HG03196 (cell line): ENCODE measurements at regions not wholly inside any gene's neighbourhood (a gene's known extent, or its start where the extent isn't known, plus 50 kb on each side); places are given as distances from the start of the nearest gene placed in this dataset.
A peak's percentile ranks its signal among the peaks of the same experiment; 100 is the strongest.

ENCODE experiments used
- ATAC-seq: cut with Tn5 transposase; IDR thresholded peaks from one replicate; pipeline ENCODE4 v1.9.1; 2021; ENCODE audit not compliant: unreplicated experiment

DNA sequence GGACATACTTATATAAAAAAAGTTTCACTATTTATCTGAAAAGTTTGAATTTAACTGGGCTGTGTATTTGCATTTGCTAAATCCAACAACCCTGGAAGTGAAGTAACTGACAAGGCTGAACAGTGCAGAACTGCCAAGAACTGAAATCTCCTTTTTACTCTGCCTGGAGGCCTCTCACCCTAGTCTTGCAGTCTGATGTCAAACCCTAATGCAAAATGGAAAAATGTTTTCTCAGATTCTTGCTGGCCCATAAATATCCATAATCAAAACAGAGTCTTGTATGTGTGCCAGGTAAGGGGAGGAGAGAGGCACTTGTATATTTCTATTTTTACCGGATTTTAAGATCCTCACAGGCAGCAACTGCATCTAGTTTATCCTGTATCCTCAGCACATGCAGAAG is 432.7 kb upstream of the KLF4 start:
- ATAC-seq: no peak

DNA sequence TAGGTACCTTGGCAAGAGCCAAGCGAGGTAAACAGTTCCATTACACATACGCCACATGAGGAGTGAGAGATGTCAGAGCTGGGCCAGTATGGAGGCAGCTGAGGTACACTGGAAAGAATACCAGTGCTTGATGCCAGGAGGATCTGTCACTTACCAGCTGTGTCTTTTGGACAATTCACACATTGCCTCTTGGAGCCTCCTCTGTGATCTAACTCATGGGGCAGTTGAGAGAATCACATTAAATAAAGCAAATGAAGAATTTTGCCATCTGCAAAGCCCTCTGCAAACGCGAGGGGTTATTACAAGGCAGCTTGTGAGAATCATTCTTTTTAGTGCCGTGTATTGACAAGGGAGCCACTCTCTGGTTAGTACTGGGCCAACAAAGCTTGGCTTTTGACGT is 429.7 kb upstream of the KLF4 start:
- no peak for ATAC-seq

DNA sequence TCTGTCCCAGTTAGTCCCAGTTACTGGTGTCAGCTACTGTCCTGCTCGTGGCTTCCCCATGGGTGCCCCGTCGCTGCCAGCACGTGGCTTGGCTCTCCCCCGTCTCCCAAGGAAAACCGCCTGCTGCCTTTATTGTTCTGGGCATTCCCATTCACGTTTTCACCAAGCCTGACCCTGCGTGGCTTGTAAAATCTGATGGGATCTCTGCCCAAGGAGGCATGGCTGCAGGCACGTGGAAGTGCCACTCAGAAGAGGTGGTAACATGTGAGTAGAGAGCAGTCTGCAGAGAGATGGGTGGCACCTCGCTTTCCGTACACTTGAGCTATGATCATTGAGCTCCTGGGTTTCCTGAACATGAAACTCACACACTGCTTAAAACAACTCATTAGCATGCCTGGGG is 429.2 kb upstream of the KLF4 start:
- no peak for ATAC-seq

DNA sequence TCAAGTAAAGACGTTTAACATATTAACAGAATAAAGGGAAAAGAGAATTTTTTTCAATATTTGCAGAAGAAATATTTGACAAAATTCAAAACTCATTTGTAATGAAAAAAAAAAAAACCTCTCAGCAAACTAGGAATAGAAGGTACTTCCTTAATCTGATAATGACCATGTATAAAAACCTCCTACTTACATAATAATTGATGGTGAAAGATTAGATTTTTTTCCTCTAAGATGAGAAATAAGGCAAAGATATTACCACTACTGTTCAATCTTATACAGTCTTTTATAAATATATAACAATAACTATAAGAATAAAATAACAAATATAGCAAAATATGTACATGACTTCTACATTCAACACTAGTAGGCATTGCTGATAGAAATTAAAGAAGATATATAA is 424.6 kb upstream of the KLF4 start:
- no peak for ATAC-seq

DNA sequence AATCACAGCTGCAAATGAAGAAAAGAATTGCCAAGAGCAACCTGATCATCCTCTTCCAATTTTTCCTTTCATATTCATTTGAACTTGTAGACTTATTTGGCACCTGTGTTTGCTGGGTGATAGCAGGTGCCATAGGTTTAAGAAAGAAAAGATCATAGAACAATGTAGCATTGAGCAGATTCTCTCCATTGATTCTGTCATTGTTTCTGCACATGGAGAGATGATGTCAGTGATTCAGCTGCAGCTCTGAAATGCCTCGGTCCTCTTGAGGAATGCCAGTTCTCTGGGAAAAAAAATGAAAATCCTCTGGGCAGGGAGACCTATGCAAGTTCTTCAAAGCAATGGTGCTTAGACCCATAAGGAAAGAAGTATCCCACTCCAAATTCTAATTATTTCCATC is 418.1 kb upstream of the KLF4 start:
- no peak for ATAC-seq

DNA sequence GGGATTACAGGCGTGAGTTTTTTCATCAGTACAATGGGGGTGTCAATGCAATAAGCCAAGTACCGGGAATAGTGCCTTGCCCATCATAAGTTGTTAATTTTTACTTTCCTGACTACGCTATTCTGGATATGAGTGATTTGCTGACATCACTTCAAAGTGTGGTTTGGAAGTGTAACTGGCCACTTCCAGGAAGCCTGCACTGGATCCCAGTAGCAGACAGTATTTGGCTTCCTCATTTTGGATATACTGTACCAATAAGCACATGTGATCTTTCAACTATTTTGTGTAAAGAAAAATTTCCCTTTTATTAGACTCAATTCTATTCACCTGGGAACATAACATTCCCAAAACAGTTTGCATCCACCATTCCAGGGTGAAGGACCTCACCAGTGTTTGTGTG is 417.7 kb upstream of the KLF4 start:
- no peak for ATAC-seq

DNA sequence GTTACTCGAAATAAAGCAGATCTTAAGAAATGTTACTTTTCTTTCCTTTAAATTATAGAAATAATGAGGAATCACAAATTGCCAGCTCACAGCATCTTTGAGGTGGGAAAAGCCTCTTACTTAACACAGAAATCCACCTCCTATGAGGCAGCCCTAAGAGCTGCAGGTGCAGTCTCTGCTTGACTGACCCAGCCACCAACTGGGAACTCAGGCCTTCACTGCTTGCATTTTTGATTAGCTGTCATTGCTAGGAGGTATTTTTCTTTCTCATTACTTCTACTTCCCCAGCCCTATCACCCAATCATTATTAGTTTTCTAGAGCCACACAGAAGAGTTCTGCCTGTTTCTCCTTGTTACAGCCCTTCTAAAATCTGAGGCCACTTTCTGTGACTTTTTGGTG is 416.5 kb upstream of the KLF4 start:
- no peak for ATAC-seq

DNA sequence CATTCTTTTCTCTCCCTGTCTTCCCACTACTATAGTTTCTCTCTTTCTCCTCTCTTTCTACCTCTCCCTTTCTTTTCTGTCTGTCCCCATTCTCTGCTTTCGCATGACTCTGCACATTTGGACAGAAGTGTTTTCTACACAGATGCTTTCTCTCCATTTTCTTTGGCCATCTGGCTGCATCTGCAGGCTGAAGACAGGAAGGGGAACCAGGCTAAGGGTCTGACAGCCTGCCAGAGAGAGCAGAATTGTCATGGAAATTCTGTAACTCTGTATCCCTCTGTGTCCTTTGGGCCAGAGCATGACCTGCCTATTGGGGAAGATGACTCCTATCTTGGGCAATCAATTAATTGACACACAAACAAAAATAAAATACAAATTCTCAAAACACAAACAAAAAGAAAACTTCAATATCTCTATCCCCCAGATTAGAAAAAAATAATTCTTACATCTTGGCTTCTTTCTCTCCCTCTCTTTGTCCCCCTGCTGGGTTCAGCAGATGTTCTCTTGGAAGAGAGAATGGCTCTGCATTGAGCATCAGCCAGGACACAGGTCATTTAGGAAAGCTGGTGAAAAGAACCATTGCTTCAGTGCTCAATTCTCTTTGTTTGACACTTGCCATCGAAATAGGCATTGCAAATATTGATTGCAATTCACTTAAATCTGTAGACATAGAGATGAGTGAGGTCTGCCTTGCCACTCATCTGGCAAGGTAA is 415.9 kb upstream of the KLF4 start:
- no peak for ATAC-seq

DNA sequence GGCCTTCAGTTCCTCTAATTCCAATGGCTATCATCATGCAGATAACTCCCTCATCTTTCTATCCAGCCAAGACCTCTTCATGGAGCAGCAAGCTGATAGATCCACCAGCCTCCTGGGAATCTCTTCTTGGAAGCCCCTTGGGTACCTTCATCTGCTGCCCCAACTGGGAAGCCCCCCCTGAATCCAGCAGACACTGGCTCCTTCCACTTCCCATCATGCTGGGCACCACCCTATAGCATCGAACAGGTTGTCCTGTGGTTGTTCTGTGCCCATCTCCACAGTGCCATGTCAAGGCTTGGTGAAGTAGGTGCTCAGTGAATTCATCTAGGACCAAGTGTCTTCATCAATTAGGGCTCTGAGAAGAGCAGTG is 410.4 kb upstream of the KLF4 start:
- no peak for ATAC-seq

DNA sequence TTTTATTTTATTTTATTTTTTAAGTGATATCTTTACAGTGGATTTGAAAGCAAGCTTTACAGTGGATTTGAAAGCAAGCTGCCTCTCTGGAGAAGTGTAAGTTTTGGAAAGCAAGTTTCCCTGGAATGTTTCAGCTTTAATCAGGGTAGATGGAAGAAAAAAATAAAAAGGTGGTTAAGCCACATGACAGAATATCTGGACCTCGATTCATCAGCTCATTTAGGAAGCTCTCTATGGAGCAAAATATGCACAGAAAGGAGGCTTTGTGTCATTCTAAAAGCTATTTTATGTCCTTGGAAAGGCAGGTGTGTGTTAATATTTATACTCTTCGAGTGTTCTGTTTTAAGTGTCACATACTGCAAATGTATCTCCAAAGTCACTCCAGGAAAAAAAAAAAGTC is 409.2 kb upstream of the KLF4 start:
- ATAC-seq: no peak

DNA sequence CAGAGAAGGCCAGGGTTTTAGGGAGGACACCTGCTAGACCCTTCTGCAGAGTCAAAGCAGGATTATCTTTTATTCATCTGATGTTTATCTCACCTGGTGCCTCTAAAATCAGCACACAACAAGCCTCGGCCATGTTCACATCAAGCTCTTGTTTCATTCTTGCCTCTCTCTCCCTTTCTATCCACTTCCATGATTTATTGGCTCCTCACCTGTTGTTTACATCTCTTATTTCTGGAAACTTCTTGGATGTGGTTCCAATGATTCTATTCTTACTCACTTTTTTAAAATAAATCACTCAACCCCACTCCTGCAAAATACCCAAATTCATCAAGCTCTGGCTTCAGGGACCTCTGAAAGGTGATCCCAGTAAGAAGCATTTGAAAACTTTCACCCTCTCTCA is 407.0 kb upstream of the KLF4 start:
- ATAC-seq: no peak

DNA sequence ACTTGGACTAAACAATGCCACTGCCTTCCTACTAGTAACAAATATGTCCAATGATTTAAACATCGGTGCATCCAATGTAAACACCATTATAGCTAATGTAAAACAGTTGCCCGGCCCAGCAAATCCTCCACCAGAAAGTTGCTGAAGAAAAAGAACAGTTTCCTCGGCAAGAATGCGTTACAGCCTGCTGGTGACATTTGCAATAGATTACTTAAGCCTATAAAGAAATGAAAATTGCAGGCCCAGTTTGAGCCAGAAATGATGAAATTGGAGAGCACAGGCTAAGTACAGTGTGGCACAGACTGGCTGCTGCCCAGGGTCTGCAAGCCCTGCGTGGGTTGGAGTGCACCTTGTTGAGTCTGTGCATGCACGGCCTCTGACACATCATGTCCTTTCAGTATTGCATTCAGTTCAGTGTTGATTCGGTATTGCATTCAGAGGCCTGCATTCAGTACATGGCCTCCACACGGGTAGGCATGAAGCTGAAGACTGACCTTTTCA is 406.0 kb upstream of the KLF4 start:
- ATAC-seq: no peak

DNA sequence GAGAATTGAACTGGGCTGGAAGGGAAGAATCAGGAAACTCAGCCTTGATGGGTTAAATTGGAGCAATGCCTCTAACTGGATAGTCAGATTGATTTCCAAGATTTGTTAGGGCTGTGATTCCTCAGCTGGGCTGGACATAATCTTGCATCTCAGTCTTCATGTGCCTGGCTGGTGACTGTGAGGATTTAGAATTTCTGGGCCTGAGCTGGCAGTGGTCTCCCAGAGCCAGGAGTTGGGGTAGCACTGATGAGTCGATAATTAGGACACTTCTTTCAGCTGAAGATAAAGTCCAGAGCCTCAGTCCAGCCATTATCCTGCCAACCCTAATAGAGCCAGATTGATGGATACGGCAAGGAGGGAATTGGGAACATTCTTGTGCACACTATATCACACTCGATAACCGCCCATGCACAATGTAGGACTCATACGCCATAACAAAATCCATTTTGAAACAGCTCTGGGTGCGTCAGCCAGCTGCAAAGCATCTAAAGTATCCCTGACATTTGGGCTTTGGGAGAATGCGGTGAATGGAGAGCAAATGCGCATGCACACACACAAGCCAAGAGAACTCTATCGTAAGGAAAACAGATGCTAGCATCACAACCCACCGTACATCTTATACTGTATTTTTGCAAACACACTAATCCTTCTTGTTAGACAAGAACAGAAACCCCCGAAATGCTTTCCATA is 405.1 kb upstream of the KLF4 start:
- no peak for ATAC-seq

DNA sequence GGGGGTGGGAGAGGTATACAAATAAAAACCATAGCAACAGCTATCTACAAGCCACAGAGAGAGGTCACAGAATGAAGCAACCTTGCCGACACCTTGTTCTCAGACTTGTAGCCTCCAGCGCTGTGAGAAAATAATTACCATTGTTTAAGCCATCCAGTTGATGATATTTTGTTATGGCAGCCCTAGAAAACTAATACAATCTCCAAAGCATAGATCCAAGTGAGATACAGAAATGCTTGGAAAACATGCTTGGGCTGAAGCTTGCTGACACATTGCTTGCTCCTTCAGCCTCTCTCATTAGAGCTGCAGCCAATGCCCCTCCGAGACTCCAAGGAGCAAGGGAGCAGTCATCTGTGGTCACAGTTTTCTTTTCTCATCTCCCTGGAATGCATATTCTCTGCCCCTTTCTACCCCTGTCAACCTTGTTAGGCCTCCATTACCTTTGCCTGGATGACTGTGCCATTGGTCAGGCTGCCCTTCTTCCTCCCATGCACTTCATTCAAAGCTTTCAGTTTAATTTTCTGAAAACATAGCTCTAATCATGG is 401.4 kb upstream of the KLF4 start:
- no peak for ATAC-seq

DNA sequence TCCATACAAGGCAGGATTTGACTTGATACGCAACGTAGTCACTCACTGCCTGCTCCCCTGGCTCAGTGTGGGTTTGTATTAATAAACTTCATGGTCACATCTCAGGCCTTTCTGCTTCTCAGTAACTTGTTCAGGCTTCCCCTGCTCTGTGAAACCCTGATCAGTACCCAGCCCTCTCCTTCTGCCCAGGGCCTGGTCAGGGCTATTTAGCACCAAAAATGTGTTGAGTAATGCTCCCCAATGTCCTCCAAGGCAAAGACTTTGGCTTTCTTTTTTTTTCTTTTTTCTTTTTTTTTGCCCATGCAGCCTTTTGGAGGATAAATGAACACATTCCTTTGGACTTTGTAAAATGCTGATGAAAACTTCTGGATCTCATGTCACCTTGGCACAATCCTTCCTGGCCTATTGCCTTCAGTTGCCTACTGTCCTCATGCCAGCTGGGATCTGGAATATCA is 399.2 kb upstream of the KLF4 start:
- ATAC-seq: no peak

DNA sequence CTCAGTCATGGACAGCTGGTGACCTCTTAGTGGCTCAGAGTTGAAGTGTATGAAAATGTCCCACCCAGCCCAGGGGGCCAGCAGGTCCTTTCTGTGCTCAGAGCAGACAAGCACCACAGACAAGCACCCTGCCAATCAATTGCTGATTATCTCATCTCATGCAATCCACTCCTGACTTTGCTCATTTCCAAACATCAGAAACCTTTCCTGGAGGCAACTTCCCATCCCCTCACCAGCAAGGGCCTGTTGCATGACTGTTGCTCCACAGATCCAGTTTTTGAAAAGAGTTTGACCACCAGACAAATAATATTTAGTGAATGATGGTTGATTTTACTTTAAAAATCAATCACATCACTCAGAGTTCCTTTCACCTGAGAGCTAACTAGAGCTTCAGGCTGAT is 397.3 kb upstream of the KLF4 start:
- no peak for ATAC-seq

DNA sequence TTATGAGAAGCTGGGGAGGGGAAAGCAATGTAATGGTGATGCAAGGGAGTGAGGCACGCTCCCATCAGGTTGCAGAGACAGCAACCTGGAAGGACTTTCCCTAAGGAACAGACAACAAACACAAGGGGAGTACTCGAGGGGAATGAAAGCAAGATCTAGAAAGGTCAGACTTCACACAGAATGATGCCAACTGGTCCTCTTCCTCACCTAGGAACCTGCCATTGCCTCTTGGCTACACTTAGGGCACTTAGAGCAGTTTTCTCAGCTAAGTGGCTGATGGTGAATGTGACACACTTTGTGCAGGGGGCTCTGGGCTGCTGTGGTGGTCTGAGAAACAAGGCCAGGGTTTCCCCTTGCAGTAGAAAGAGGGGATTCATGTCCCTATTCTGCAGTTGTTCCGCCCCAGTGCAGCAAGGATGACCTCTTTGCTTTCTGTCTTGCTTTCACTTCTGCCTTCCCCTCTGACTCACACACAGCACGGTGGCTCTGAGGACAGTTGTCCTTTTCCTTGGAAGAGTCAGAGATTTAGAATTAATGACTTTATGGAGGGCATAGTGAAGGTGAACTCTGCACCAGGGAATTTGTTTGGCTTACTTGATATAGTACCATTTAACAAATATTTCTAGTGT is 394.0 kb upstream of the KLF4 start:
- ATAC-seq: peak; percentile 93

DNA sequence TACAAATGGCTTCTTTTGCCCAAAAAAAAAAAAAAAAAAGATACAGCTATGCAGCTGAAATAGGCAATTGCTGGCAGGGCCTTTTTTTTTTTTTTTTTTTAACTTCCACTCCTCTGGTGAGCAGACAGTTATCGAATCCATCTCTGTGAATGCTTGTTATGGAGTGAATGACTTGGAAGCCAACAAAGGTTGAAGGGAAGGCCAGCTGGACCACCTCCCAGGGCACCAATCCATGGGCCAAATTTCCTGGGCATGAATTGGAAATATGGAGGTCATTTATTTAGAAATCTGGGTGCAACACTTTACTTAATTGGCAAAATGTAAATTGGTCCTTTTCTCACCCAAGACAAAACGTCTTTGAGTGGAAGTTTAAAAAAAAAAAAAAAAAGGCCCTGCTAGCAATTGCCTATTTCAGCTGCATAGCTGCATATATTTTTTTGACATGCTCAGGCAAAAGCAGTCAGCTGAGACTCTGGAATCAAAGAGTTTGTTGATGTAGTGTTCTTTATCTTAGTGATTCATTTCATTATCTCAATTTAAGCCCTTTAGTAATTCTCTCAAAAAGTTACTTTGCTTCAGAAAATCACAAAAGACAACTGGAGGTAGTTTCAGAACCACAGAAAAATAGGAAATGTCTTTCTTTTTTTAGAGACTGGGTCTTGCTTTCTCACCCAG is 392.2 kb upstream of the KLF4 start:
- no peak for ATAC-seq

DNA sequence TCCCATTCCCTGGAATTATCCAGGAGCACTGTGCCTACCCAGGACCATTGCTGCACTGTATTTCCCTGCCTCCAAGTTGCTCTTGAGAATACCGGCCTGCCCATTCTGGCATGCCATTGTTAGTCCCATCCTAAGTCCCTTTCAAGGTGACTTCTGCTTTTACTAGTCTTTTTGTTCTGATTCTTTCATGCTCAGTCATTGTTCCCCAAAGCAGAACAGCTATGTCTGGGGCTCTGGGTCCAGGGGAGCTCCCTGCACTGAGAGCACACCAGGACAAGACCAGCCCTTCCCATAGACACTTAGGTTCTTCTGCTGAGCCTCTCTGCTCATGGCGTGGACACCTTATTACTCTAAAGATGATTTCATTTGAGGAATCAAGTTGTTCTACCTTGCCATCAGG is 388.9 kb upstream of the KLF4 start:
- no peak for ATAC-seq

DNA sequence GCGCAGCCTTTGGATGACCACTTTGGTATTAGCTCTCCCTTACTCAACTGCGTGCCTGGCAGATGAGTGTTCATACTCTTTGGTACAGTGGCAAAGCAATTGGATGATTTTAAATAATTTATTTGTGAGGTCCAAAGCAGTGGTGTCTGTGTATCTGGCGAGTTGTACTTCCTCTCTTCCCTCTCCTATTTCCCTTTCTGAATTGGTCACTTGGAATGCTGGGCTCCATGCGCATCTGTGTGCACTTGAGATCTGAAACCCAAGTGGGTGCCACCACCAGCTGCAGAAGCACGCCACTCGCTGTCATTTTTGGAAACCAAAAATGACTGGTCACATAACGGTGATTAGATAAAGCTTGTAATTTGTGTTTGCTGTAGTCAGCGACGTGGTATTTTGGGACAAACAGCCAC is 386.0 kb upstream of the KLF4 start:
- no peak for ATAC-seq

DNA sequence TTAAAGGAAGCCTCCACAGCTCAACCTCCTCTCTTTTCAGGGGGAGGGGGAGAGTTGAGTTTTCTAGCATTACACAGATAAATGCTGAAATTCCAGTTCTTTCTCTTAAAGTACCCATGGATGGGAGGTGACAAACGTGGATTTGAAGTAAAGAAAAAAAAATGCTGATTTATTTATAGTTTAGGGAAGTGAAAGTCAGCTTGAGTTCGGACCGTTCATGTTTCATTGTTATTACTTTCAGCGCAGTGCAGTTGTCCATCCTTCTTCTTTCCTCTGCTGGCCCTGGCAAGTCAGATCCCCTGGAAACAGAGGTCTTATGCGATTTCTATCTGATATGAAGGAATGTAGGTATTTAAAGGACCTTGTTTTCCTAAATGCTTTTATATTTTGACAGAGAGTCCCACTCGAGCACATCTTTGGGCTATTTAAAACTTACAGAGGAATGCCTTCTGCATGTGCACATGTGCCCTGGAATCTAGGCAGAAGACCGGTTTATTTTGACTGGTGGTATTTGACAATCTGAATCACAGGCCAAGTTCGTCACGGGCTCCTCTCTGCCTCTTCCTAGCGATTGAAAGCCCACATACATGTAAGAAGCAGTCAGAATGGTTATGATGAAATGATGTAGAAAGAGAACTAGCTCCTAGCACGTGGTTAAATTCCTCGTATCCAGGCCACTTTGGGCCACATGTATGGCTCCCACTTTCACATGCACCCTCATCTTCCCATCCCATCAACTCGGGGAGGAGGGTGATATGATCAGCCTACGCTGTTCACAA is 385.2 kb upstream of the KLF4 start:
- peak; percentile 71 for ATAC-seq
